ENCODE measurements at regions not wholly inside any gene's neighbourhood (a gene's known extent, or its start where the extent isn't known, plus 50 kb on each side); places are given as distances from the start of the nearest gene placed in this dataset.
A peak's percentile ranks its signal among the peaks of the same experiment; 100 is the strongest.

DNA sequence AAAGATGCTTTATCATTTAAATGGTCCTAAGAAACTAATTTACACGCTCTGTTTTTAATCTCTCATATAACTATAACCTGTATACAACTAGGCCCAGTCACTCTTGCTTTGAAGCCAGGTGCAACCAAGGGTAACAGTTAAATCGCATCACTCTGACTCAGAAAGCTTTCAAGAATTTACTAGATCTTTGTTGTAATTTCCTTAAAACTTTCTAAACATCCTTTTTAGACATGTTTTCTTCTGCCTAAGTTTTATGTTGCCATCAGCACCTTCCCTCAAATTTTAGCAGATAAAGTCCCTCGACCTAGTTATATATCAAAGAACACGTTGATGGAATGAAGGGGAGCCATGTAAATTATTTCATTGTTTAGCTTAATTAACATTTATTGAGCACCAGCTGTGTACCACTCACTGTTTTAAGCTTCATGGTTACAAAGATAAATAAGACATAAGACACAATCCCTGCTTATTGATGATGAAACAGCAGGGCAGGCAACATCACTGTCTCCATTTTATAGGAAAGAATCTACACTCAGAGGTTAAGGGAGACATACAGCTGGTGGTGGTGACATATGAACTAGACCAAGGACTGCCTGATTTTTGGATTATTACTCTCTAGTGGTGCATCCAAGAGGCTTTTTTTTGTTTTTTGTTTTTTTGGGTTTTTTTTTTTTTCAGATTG lies 101.0 kb downstream of the CD200R1L start:
- TF ChIP-seq CTCF (IDR thresholded peaks at IDR 0.05; ENCODE audit: low read depth, low read length) = no peak
- H3K4me3 ChIP-seq (replicated peaks in 1 of 2; ENCODE audit: low read depth in 2 of 2, low read length in 2 of 2) = no peak overlapping the region
- no peak for DNase-seq (ENCODE audit: low read depth in 2 of 2)

GRCh38 chr3:112744825-112745566 lies 101.7 kb downstream of the CD200R1L start:
- H3K4me3 ChIP-seq (replicated peaks in 1 of 2; ENCODE audit: low read depth in 2 of 2, low read length in 2 of 2) = no peak overlapping the region
- no peak for TF ChIP-seq CTCF (IDR thresholded peaks at IDR 0.05; ENCODE audit: low read depth, low read length)
- DNase-seq (ENCODE audit: low read depth in 2 of 2) = peak in 1 of 2 donors; percentile 81

- H3K4me3 ChIP-seq (replicated peaks in 1 of 2; ENCODE audit: low read depth in 2 of 2, low read length in 2 of 2) = no peak overlapping the region
- peak in 1 of 2 donors; percentile 82 for DNase-seq (ENCODE audit: low read depth in 2 of 2)
- TF ChIP-seq CTCF (IDR thresholded peaks at IDR 0.05; ENCODE audit: low read depth, low read length) = no peak
Measured at GRCh38 chr3:112744106-112744505, 102.6 kb downstream of the CD200R1L start.

GRCh38 chr3:112742934-112743333 lies 102.0 kb upstream of the CCDC80 start:
- H3K4me3 ChIP-seq (replicated peaks in 1 of 2; ENCODE audit: low read depth in 2 of 2, low read length in 2 of 2) = no peak overlapping the region
- TF ChIP-seq CTCF (IDR thresholded peaks at IDR 0.05; ENCODE audit: low read depth, low read length) = no peak
- no peak for DNase-seq (ENCODE audit: low read depth in 2 of 2)

- no peak for TF ChIP-seq CTCF (IDR thresholded peaks at IDR 0.05; ENCODE audit: low read depth, low read length)
- H3K4me3 ChIP-seq (replicated peaks in 1 of 2; ENCODE audit: low read depth in 2 of 2, low read length in 2 of 2) = no peak overlapping the region
- DNase-seq (ENCODE audit: low read depth in 2 of 2) = no peak
Measured at GRCh38 chr3:112741983-112742382, 101.0 kb upstream of the CCDC80 start.

DNA sequence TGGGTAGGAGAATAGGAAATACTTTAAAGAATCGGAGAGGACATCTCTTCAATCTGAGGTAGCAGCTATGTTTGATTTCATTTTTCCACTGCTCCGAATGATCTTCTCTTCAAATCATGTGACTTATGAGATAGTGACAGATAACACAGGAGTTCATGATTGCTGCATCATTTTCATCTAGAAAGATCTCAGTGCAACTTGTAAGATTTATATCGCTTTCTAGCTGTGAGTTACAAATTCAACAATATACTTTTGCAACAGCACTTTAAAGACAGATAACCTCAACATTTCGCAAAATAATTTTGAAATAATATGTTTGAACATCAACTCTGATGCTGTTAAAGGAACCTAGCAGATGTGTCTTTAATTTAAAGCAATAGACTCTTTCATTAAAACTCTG lies 99.9 kb upstream of the CCDC80 start:
- no peak overlapping the region for H3K4me3 ChIP-seq (replicated peaks in 1 of 2; ENCODE audit: low read depth in 2 of 2, low read length in 2 of 2)
- no peak for DNase-seq (ENCODE audit: low read depth in 2 of 2)
- TF ChIP-seq CTCF (IDR thresholded peaks at IDR 0.05; ENCODE audit: low read depth, low read length) = no peak
